WTC11 (cell line): ENCODE measurements at regions not wholly inside any gene's neighbourhood (a gene's known extent, or its start where the extent isn't known, plus 50 kb on each side); places are given as distances from the start of the nearest gene placed in this dataset.

Source experiments
- ATAC-seq: fragments of 200-7000 bp; cut with Tn5 transposase; 2 replicates; pipeline ENCODE4 v1.10.0; 2021; ENCODE audit warnings: mild to moderate bottlenecking, moderate library complexity
- CTCF ChIA-PET: fragments of 300-600 bp; sonication (Branson Sonifier 250); formaldehyde crosslinking; loops from one replicate; lab custom pipeline; 2021; ENCODE audit warnings: antibody characterized with exemption; lab: Charles Lee
- POLR2A ChIA-PET: fragments of 350-600 bp; sonication (Branson Sonifier 250); formaldehyde crosslinking; loops from one replicate; lab custom pipeline; 2021; ENCODE audit warnings: antibody characterized with exemption; lab: Charles Lee
- DNase-seq: peaks from one replicate; pipeline ENCODE4 v3.0.0; 2021; ENCODE audit warnings: low spot score
- H3K27ac Mint-ChIP-seq: 2 replicates; pipeline ENCODE4 v1.8.0; 2021; ENCODE audit warnings: mixed read lengths
- H3K27me3 Mint-ChIP-seq: 2 replicates; pipeline ENCODE4 v1.8.0; 2021; ENCODE audit warnings: low read depth, mild to moderate bottlenecking, moderate library complexity, mixed read lengths
- H3K36me3 Mint-ChIP-seq: 2 replicates; pipeline ENCODE4 v1.8.0; 2021; ENCODE audit warnings: mixed read lengths
- H3K4me1 Mint-ChIP-seq: 2 replicates; pipeline ENCODE4 v1.8.0; 2022; ENCODE audit warnings: mixed read lengths
- H3K4me3 Mint-ChIP-seq: 2 replicates; pipeline ENCODE4 v1.8.0; 2021; ENCODE audit warnings: mild to moderate bottlenecking, moderate library complexity, mixed read lengths
- H3K9me3 Mint-ChIP-seq: 2 replicates; pipeline ENCODE4 v1.8.0; 2021; ENCODE audit warnings: mixed read lengths
- ETV6 ChIP-seq: sonication (generic); formaldehyde crosslinking; IDR thresholded peaks from 2 replicates; pipeline ENCODE4 v1.8.1; 2022; ENCODE audit warnings: mild to moderate bottlenecking, missing genetic modification reagents
- FOXJ3 ChIP-seq: sonication (generic); formaldehyde crosslinking; IDR thresholded peaks from 2 replicates; pipeline ENCODE4 v1.9.0; 2021; ENCODE audit warnings: missing genetic modification reagents, mild to moderate bottlenecking, borderline replicate concordance
- FOXK1 ChIP-seq: sonication (generic); formaldehyde crosslinking; IDR thresholded peaks from 2 replicates; pipeline ENCODE4 v1.8.0; 2022; ENCODE audit warnings: mild to moderate bottlenecking, moderate library complexity, missing genetic modification reagents
- GRHL2 ChIP-seq: fragments of 250-450 bp; sonication (Bioruptor Pico); IDR thresholded peaks from 2 replicates; pipeline ENCODE4 v1.8.0; 2022; ENCODE audit warnings: mild to moderate bottlenecking, moderate library complexity; ENCODE audit not compliant: insufficient replicate concordance, severe bottlenecking
- HMGA2 ChIP-seq: fragments of 250-450 bp; sonication (Bioruptor Pico); IDR thresholded peaks from 2 replicates; pipeline ENCODE4 v1.4.0; 2021; ENCODE audit warnings: mild to moderate bottlenecking, moderate library complexity
- IRF2 ChIP-seq: sonication (generic); formaldehyde crosslinking; IDR thresholded peaks from 2 replicates; pipeline ENCODE4 v1.8.0; 2022; ENCODE audit warnings: low read depth, missing genetic modification reagents, borderline replicate concordance
- JAZF1 ChIP-seq: fragments of 250-450 bp; sonication (Bioruptor Pico); IDR thresholded peaks from 2 replicates; pipeline ENCODE4 v1.9.0; 2021; ENCODE audit warnings: moderate library complexity, mild to moderate bottlenecking, inconsistent platforms
- NFYB ChIP-seq: sonication (generic); formaldehyde crosslinking; conservative IDR thresholded peaks from 2 replicates; pipeline ENCODE4 v1.8.0; 2022; ENCODE audit warnings: low read depth, missing genetic modification reagents
- PRDM15 ChIP-seq: sonication (generic); formaldehyde crosslinking; IDR thresholded peaks from 2 replicates; pipeline ENCODE4 v1.8.0; 2022; ENCODE audit warnings: missing genetic modification reagents
- PRRX2 ChIP-seq: fragments of 250-450 bp; sonication (Bioruptor Pico); IDR thresholded peaks from 2 replicates; pipeline ENCODE4 v1.8.0; 2021; ENCODE audit warnings: mild to moderate bottlenecking
- SOX15 ChIP-seq: fragments of 250-450 bp; sonication (Bioruptor Pico); IDR thresholded peaks from 2 replicates; pipeline ENCODE4 v1.9.0; 2021; ENCODE audit warnings: mild to moderate bottlenecking
- SP1 ChIP-seq: sonication (generic); formaldehyde crosslinking; conservative IDR thresholded peaks from 2 replicates; pipeline ENCODE4 v1.8.1; 2022; ENCODE audit warnings: missing genetic modification reagents
- TP53 ChIP-seq: sonication (generic); formaldehyde crosslinking; IDR thresholded peaks from 2 replicates; pipeline ENCODE4 v1.8.1; 2023; ENCODE audit warnings: mild to moderate bottlenecking, missing genetic modification reagents
- ZNF121 ChIP-seq: sonication (generic); formaldehyde crosslinking; IDR thresholded peaks from 2 replicates; pipeline ENCODE4 v1.8.0; 2023; ENCODE audit warnings: missing genetic modification reagents
- ZNF416 ChIP-seq: fragments of 250-450 bp; sonication (Bioruptor Pico); IDR thresholded peaks from 2 replicates; pipeline ENCODE4 v1.9.0; 2021; ENCODE audit warnings: mild to moderate bottlenecking, inconsistent platforms
- TF ChIP-seq, protein P1 (sequence below): sonication (generic); formaldehyde crosslinking; IDR thresholded peaks from 2 replicates; pipeline ENCODE4 v1.8.1; 2022; ENCODE audit warnings: mild to moderate bottlenecking, moderate library complexity, missing genetic modification reagents
- TF ChIP-seq, protein P2 (sequence below): fragments of 250-450 bp; sonication (Bioruptor Pico); IDR thresholded peaks from 2 replicates; pipeline ENCODE4 v2.1.2; 2022; ENCODE audit warnings: mild to moderate bottlenecking, moderate library complexity
- TF ChIP-seq, protein P3 (sequence below): sonication (generic); formaldehyde crosslinking; IDR thresholded peaks from 2 replicates; pipeline ENCODE4 v1.8.0; 2022; ENCODE audit warnings: mild to moderate bottlenecking, missing genetic modification reagents
- TF ChIP-seq, protein P4 (sequence below): sonication (generic); formaldehyde crosslinking; IDR thresholded peaks from 2 replicates; pipeline ENCODE4 v1.8.0; 2022; ENCODE audit warnings: mild to moderate bottlenecking, missing genetic modification reagents
- TF ChIP-seq, protein P5 (sequence below): sonication (generic); formaldehyde crosslinking; IDR thresholded peaks from 2 replicates; pipeline ENCODE4 v1.8.0; 2022; ENCODE audit warnings: mild to moderate bottlenecking, missing genetic modification reagents
- TF ChIP-seq, protein P6 (sequence below): fragments of 250-450 bp; sonication (Bioruptor Pico); conservative IDR thresholded peaks from 2 replicates; pipeline ENCODE4 v1.9.0; 2021; ENCODE audit warnings: mild to moderate bottlenecking
- TF ChIP-seq, protein P7 (sequence below): sonication (generic); formaldehyde crosslinking; IDR thresholded peaks from 2 replicates; pipeline ENCODE4 v1.8.0; 2022; ENCODE audit warnings: mild to moderate bottlenecking, missing genetic modification reagents

GRCh38 chr12:34357791-34358190 is 335.5 kb downstream of the ALG10 start (continued):
- TF ChIP-seq PRDM15 (CRISPR knock-in tag) = no peak
- TF ChIP-seq FOXK1 (CRISPR knock-in tag) = no peak
- TF ChIP-seq ETV6 (CRISPR knock-in tag) = no peak
- TF ChIP-seq, protein P1, sequence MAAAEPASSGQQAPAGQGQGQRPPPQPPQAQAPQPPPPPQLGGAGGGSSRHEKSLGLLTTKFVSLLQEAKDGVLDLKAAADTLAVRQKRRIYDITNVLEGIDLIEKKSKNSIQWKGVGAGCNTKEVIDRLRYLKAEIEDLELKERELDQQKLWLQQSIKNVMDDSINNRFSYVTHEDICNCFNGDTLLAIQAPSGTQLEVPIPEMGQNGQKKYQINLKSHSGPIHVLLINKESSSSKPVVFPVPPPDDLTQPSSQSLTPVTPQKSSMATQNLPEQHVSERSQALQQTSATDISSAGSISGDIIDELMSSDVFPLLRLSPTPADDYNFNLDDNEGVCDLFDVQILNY (CRISPR knock-in tag) = no peak
- no peak for TF ChIP-seq NFYB
- TF ChIP-seq JAZF1 (CRISPR knock-in tag) = no peak
- TF ChIP-seq, protein P2, sequence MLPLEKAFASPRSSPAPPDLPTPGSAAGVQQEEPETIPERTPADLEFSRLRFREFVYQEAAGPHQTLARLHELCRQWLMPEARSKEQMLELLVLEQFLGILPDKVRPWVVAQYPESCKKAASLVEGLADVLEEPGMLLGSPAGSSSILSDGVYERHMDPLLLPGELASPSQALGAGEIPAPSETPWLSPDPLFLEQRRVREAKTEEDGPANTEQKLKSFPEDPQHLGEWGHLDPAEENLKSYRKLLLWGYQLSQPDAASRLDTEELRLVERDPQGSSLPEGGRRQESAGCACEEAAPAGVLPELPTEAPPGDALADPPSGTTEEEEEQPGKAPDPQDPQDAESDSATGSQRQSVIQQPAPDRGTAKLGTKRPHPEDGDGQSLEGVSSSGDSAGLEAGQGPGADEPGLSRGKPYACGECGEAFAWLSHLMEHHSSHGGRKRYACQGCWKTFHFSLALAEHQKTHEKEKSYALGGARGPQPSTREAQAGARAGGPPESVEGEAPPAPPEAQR = no peak
- TF ChIP-seq TP53 (CRISPR knock-in tag) = no peak
- no peak for TF ChIP-seq FOXJ3 (CRISPR knock-in tag)
- TF ChIP-seq ZNF416 (CRISPR knock-in tag) = no peak
- TF ChIP-seq, protein P3, sequence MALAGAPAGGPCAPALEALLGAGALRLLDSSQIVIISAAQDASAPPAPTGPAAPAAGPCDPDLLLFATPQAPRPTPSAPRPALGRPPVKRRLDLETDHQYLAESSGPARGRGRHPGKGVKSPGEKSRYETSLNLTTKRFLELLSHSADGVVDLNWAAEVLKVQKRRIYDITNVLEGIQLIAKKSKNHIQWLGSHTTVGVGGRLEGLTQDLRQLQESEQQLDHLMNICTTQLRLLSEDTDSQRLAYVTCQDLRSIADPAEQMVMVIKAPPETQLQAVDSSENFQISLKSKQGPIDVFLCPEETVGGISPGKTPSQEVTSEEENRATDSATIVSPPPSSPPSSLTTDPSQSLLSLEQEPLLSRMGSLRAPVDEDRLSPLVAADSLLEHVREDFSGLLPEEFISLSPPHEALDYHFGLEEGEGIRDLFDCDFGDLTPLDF (CRISPR knock-in tag) = no peak
- no peak for TF ChIP-seq PRRX2 (CRISPR knock-in tag)
- TF ChIP-seq ZNF121 (CRISPR knock-in tag) = no peak

DNA sequence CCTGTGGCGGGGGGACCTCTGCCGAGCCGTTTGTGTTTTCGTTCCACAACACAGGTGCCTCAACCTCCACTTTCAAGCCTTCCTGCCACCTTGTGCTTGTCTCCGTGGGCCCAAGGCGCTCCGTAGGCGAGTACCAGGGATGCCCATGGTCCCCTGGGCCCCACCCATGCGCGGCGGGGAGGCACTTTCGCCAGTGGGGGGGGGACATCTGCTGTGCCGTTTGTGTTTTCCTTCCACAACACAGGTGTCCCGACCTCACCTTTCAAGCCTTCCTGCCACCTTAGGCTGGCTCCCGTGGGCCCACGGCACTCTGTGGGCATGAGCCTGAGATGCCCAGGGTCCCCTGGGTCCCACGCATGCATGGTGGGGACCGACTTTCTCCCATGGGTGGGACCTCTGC is 335.9 kb downstream of the ALG10 start:
- Mint-ChIP-seq H3K9me3 (peaks cover 13% of the 10 kb centered on the region; the same call in 1 of the 2 replicates), H3K4me1 (no peaks in the 10 kb centered on the region)

More for the DNA sequence above, 335.9 kb downstream of the ALG10 start:
- H3K36me3 Mint-ChIP-seq = peaks cover 41% of the 10 kb centered on the region
- CTCF ChIA-PET = no interaction called here
- POLR2A ChIA-PET = no interaction called here
- no peak for ATAC-seq
- no peak for DNase-seq
- peaks cover 10% of the 10 kb centered on the region; the same call in 1 of the 2 replicates for H3K27me3 Mint-ChIP-seq
- no peak overlapping the region for H3K27ac Mint-ChIP-seq
- H3K4me3 Mint-ChIP-seq = no peak overlapping the region
- no peak for TF ChIP-seq SOX15 (CRISPR knock-in tag)
- TF ChIP-seq, protein P4, sequence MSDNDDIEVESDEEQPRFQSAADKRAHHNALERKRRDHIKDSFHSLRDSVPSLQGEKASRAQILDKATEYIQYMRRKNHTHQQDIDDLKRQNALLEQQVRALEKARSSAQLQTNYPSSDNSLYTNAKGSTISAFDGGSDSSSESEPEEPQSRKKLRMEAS (CRISPR knock-in tag) = no peak
- no peak for TF ChIP-seq SP1 (CRISPR knock-in tag)
- no peak for TF ChIP-seq HMGA2
- TF ChIP-seq, protein P5, sequence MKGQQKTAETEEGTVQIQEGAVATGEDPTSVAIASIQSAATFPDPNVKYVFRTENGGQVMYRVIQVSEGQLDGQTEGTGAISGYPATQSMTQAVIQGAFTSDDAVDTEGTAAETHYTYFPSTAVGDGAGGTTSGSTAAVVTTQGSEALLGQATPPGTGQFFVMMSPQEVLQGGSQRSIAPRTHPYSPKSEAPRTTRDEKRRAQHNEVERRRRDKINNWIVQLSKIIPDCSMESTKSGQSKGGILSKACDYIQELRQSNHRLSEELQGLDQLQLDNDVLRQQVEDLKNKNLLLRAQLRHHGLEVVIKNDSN = no peak
- TF ChIP-seq, protein P6, sequence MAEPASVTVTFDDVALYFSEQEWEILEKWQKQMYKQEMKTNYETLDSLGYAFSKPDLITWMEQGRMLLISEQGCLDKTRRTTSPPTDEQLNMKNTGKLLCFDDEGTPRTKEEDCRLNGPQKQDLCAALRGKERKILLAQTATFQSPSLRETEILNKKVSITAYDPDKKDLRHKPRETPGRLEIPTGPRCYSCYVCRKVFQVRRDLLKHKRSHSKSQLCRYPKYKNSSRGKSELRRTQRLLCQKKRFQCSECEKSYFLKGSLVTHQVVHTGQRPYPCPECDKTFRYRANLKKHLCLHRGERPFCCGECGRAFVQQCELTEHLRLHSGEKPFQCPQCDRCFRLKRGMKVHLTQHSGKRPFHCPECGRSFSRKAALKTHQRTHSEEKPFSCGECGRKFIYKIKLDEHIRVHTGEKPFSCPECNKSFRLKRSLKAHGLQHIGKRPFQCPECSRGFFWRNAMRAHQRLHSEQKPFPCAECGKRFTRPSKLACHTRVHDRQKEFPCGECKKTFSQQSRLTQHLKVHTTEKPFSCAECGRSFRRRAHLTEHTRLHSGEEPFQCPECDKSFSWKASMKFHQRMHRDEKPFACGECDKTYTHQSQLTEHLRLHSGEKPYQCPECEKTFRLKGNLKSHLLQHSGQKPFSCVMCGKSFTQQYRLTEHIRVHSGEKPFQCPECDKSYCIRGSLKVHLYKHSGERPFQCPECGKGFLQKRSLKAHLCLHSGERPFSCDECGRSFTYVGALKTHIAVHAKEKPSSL (CRISPR knock-in tag) = no peak
- TF ChIP-seq, protein P7, sequence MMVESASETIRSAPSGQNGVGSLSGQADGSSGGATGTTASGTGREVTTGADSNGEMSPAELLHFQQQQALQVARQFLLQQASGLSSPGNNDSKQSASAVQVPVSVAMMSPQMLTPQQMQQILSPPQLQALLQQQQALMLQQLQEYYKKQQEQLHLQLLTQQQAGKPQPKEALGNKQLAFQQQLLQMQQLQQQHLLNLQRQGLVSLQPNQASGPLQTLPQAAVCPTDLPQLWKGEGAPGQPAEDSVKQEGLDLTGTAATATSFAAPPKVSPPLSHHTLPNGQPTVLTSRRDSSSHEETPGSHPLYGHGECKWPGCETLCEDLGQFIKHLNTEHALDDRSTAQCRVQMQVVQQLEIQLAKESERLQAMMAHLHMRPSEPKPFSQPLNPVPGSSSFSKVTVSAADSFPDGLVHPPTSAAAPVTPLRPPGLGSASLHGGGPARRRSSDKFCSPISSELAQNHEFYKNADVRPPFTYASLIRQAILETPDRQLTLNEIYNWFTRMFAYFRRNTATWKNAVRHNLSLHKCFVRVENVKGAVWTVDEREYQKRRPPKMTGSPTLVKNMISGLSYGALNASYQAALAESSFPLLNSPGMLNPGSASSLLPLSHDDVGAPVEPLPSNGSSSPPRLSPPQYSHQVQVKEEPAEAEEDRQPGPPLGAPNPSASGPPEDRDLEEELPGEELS (CRISPR knock-in tag) = no peak
- TF ChIP-seq GRHL2 = no peak
- no peak for TF ChIP-seq IRF2 (CRISPR knock-in tag)
